H7 (cell line): ENCODE measurements at regions not wholly inside any gene's neighbourhood (a gene's known extent, or its start where the extent isn't known, plus 50 kb on each side); places are given as distances from the start of the nearest gene placed in this dataset.

Experiments
- DNase-seq: peaks from one replicate; pipeline ENCODE4 v3.0.0; 2012
- H3K27me3 ChIP-seq: 2 replicates; pipeline ENCODE4 v1.6.0; 2011; ENCODE audit warnings: mild to moderate bottlenecking, low read length; ENCODE audit not compliant: control insufficient read depth, insufficient read depth
- H3K36me3 ChIP-seq: replicated peaks from 2 replicates; pipeline ENCODE4 v1.5.1; 2011; ENCODE audit warnings: low read length; ENCODE audit not compliant: control insufficient read depth, insufficient read depth
- H3K4me3 ChIP-seq: 2 replicates; pipeline ENCODE4 v1.5.1; 2011; ENCODE audit warnings: low read depth, mild to moderate bottlenecking, control low read depth, low read length, moderate library complexity; ENCODE audit not compliant: insufficient read depth

GRCh38 chr6:5946701-5947100 is 60.0 kb downstream of the NRN1 start:
- H3K4me3 ChIP-seq = no peak overlapping the region
- no peaks in the 10 kb centered on the region for H3K27me3 ChIP-seq
- no peaks in the 10 kb centered on the region for H3K36me3 ChIP-seq
- no peak for DNase-seq

GRCh38 chr6:5946181-5946580 is 60.5 kb downstream of the NRN1 start:
- DNase-seq = no peak
- Histone ChIP-seq H3K27me3 (no peaks in the 10 kb centered on the region), H3K4me3 (no peak overlapping the region), H3K36me3 (no peaks in the 10 kb centered on the region)

- Histone ChIP-seq H3K4me3 (no peak overlapping the region), H3K36me3 (no peaks in the 10 kb centered on the region), H3K27me3 (no peaks in the 10 kb centered on the region)
- DNase-seq = no peak
Observed at GRCh38 chr6:5943591-5943990, 63.1 kb downstream of the NRN1 start.

- no peak overlapping the region for H3K4me3 ChIP-seq
- DNase-seq = no peak
- H3K27me3 ChIP-seq = no peaks in the 10 kb centered on the region
- no peaks in the 10 kb centered on the region for H3K36me3 ChIP-seq
Observed at GRCh38 chr6:5942591-5942990, 64.1 kb downstream of the NRN1 start.

- H3K27me3 ChIP-seq = no peaks in the 10 kb centered on the region
- no peak overlapping the region for H3K4me3 ChIP-seq
- no peaks in the 10 kb centered on the region for H3K36me3 ChIP-seq
- DNase-seq = no peak
Observed at GRCh38 chr6:5941188-5941587, 65.5 kb downstream of the NRN1 start.

GRCh38 chr6:5938934-5939333 is 67.8 kb downstream of the NRN1 start:
- H3K4me3 ChIP-seq = no peak overlapping the region
- no peak for DNase-seq
- H3K27me3 ChIP-seq = no peaks in the 10 kb centered on the region
- H3K36me3 ChIP-seq = no peaks in the 10 kb centered on the region

GRCh38 chr6:5937936-5938706 is 68.6 kb downstream of the NRN1 start:
- H3K4me3 ChIP-seq = no peak overlapping the region
- H3K27me3 ChIP-seq = no peaks in the 10 kb centered on the region
- DNase-seq = no peak
- no peaks in the 10 kb centered on the region for H3K36me3 ChIP-seq

- H3K4me3 ChIP-seq = no peak overlapping the region
Observed at GRCh38 chr6:5937169-5937909, 69.4 kb downstream of the NRN1 start.

GRCh38 chr6:5936631-5937030 is 70.1 kb downstream of the NRN1 start:
- Histone ChIP-seq H3K4me3 (no peak overlapping the region), H3K27me3 (no peaks in the 10 kb centered on the region), H3K36me3 (no peaks in the 10 kb centered on the region)
- no peak for DNase-seq

More at GRCh38 chr6:5937169-5937909, 69.4 kb downstream of the NRN1 start:
- no peak for DNase-seq
- Histone ChIP-seq H3K27me3 (no peaks in the 10 kb centered on the region), H3K36me3 (no peaks in the 10 kb centered on the region)

GRCh38 chr6:5936140-5936539 is 70.6 kb downstream of the NRN1 start:
- Histone ChIP-seq H3K4me3 (no peak overlapping the region), H3K36me3 (no peaks in the 10 kb centered on the region), H3K27me3 (no peaks in the 10 kb centered on the region)
- DNase-seq = no peak

GRCh38 chr6:5930968-5931367 is 75.8 kb downstream of the NRN1 start:
- Histone ChIP-seq H3K27me3 (no peaks in the 10 kb centered on the region), H3K4me3 (no peak overlapping the region), H3K36me3 (no peaks in the 10 kb centered on the region)
- no peak for DNase-seq

GRCh38 chr6:5930143-5930770 is 76.5 kb downstream of the NRN1 start:
- no peak for DNase-seq
- Histone ChIP-seq H3K36me3 (no peaks in the 10 kb centered on the region), H3K27me3 (no peaks in the 10 kb centered on the region), H3K4me3 (no peak overlapping the region)

- DNase-seq = no peak
- Histone ChIP-seq H3K4me3 (no peak overlapping the region), H3K27me3 (no peaks in the 10 kb centered on the region), H3K36me3 (no peaks in the 10 kb centered on the region)
Observed at GRCh38 chr6:5923840-5924239, 82.9 kb downstream of the NRN1 start.

- no peak for DNase-seq
- Histone ChIP-seq H3K27me3 (no peaks in the 10 kb centered on the region; the same call in 1 of the 2 replicates), H3K4me3 (no peak overlapping the region), H3K36me3 (no peaks in the 10 kb centered on the region)
Observed at GRCh38 chr6:5922230-5922629, 84.5 kb downstream of the NRN1 start.

- no peak for DNase-seq
- Histone ChIP-seq H3K27me3 (no peaks in the 10 kb centered on the region), H3K36me3 (no peaks in the 10 kb centered on the region), H3K4me3 (no peak overlapping the region)
Observed at GRCh38 chr6:5909721-5910120, 97.0 kb downstream of the NRN1 start.
